ENCODE measurements at regions not wholly inside any gene's neighbourhood (a gene's known extent, or its start where the extent isn't known, plus 50 kb on each side); places are given as distances from the start of the nearest gene placed in this dataset.

GRCh38 chr15:69686626-69687025, 234.0 kb downstream of the RPLP1 start:
- Histone ChIP-seq H3K4me1 (ENCODE audit: control insufficient read depth in 1 of 2, low read depth in 2 of 2) (no peaks in the 10 kb centered on the region), H3K27ac (no peak overlapping the region), H3K4me3 (no peak overlapping the region), H3K36me3 (no peaks in the 10 kb centered on the region), H3K27me3 (replicated peaks; ENCODE audit: insufficient read depth) (no peaks in the 10 kb centered on the region), H3K9me3 (peaks cover 27% of the 10 kb centered on the region)
- TF ChIP-seq CTCF (IDR thresholded peaks at IDR 0.05): no peak
- ATAC-seq (ENCODE audit: insufficient number of reproducible peaks, low FRiP score, low read depth) (no peak), DNase-seq (ENCODE audit: low spot score) (no peak)

GRCh38 chr15:69689133-69689532, 236.5 kb downstream of the RPLP1 start:
- no peaks in the 10 kb centered on the region for H3K4me1 ChIP-seq (ENCODE audit: control insufficient read depth in 1 of 2, low read depth in 2 of 2)
- no peak overlapping the region for H3K4me3 ChIP-seq
- no peaks in the 10 kb centered on the region for H3K27me3 ChIP-seq (replicated peaks; ENCODE audit: insufficient read depth)
- no peak for ATAC-seq (ENCODE audit: insufficient number of reproducible peaks, low FRiP score, low read depth)
- H3K27ac ChIP-seq: no peak overlapping the region
- no peak for DNase-seq (ENCODE audit: low spot score)
- TF ChIP-seq CTCF (IDR thresholded peaks at IDR 0.05): no peak
- H3K9me3 ChIP-seq: peaks cover 14% of the 10 kb centered on the region
- no peaks in the 10 kb centered on the region for H3K36me3 ChIP-seq

GRCh38 chr15:69691307-69692015, 238.8 kb downstream of the RPLP1 start:
- DNase-seq (ENCODE audit: low spot score) (no peak), ATAC-seq (ENCODE audit: insufficient number of reproducible peaks, low FRiP score, low read depth) (no peak)
- Histone ChIP-seq H3K27ac (no peak overlapping the region), H3K27me3 (replicated peaks; ENCODE audit: insufficient read depth) (no peaks in the 10 kb centered on the region), H3K36me3 (no peaks in the 10 kb centered on the region), H3K9me3 (peaks cover 14% of the 10 kb centered on the region), H3K4me3 (no peak overlapping the region), H3K4me1 (ENCODE audit: control insufficient read depth in 1 of 2, low read depth in 2 of 2) (no peaks in the 10 kb centered on the region)
- TF ChIP-seq CTCF (IDR thresholded peaks at IDR 0.05): no peak

- DNase-seq (ENCODE audit: low spot score): no peak
- TF ChIP-seq CTCF (IDR thresholded peaks at IDR 0.05): no peak
- H3K36me3 ChIP-seq: no peaks in the 10 kb centered on the region
- no peak overlapping the region for H3K4me3 ChIP-seq
- no peaks in the 10 kb centered on the region for H3K27me3 ChIP-seq (replicated peaks; ENCODE audit: insufficient read depth)
- H3K27ac ChIP-seq: no peak overlapping the region
- peaks cover 14% of the 10 kb centered on the region for H3K9me3 ChIP-seq
- H3K4me1 ChIP-seq (ENCODE audit: control insufficient read depth in 1 of 2, low read depth in 2 of 2): no peaks in the 10 kb centered on the region
- no peak for ATAC-seq (ENCODE audit: insufficient number of reproducible peaks, low FRiP score, low read depth)
These were observed 239.7 kb downstream of the RPLP1 start for GRCh38 chr15:69692342-69692741.

GRCh38 chr15:69693059-69693458, 240.4 kb downstream of the RPLP1 start:
- no peaks in the 10 kb centered on the region for H3K27me3 ChIP-seq (replicated peaks; ENCODE audit: insufficient read depth)
- ATAC-seq (ENCODE audit: insufficient number of reproducible peaks, low FRiP score, low read depth) (no peak), DNase-seq (ENCODE audit: low spot score) (no peak)
- no peak for TF ChIP-seq CTCF (IDR thresholded peaks at IDR 0.05)
- H3K4me1 ChIP-seq (ENCODE audit: control insufficient read depth in 1 of 2, low read depth in 2 of 2): no peaks in the 10 kb centered on the region
- H3K36me3 ChIP-seq: no peaks in the 10 kb centered on the region
- no peak overlapping the region for H3K4me3 ChIP-seq
- H3K27ac ChIP-seq: no peak overlapping the region
- peaks cover 14% of the 10 kb centered on the region for H3K9me3 ChIP-seq
